SK-N-SH (cell line): ENCODE measurements at regions not wholly inside any gene's neighbourhood (a gene's known extent, or its start where the extent isn't known, plus 50 kb on each side); places are given as distances from the start of the nearest gene placed in this dataset.

Experiments used
- CTCF ChIA-PET: fragments of 300-600, 350-600 bp; formaldehyde crosslinking; extraction: SDS; loops from one replicate; lab custom pipeline; 2021; lab: Yijun Ruan, JAX
- POLR2A ChIA-PET: fragments of 350-600 bp; sonication (Branson Sonifier 250); formaldehyde crosslinking; extraction: SDS; loops from one replicate; lab custom pipeline; 2020; ENCODE audit warnings: antibody characterized with exemption, inconsistent platforms; lab: Yijun Ruan, JAX
- DNase-seq: peaks from one replicate; pipeline ENCODE4 v3.0.0; 2012
- H2AFZ ChIP-seq: fragments of 200-600 bp; sonication (generic); 2 replicates; pipeline ENCODE4 v1.8.1; 2016; ENCODE audit warnings: antibody characterized with exemption, mild to moderate bottlenecking, low read depth
- H3F3A ChIP-seq: fragments of 200-600 bp; sonication (generic); replicated peaks from 2 replicates; pipeline ENCODE3; 2016; ENCODE audit warnings: antibody characterized with exemption, mild to moderate bottlenecking; ENCODE audit not compliant: insufficient read depth
- H3K27ac ChIP-seq, 2 experiments: fragments of 200-500 bp in 1 of 2; fragments of 200-600 bp in 1 of 2; sonication (Bioruptor generic) in 1 of 2; sonication (generic), shearing (Covaris generic) in 1 of 2; 2 replicates each; pipeline versions ENCODE4 v1.5.1 to v1.6.1; 2014 to 2016; ENCODE audit warnings: low read depth in 2 of 2, inconsistent platforms in 1 of 2, low read length in 1 of 2, mild to moderate bottlenecking in 1 of 2, mixed read lengths in 1 of 2
- H3K27me3 ChIP-seq: fragments of 200-600 bp; sonication (generic), shearing (Covaris generic); 2 replicates; pipeline ENCODE4 v1.6.1; 2016; ENCODE audit warnings: mixed run types; ENCODE audit not compliant: insufficient read depth
- H3K36me3 ChIP-seq, 2 experiments: fragments of 200-500 bp in 1 of 2; fragments of 200-600 bp in 1 of 2; sonication (Bioruptor generic) in 1 of 2; sonication (generic) in 1 of 2; replicated peaks in 1 of 2; 2 replicates each; pipeline versions ENCODE3 to v1.5.1; 2014 to 2016; ENCODE audit warnings: low read length in 1 of 2, mild to moderate bottlenecking in 1 of 2; ENCODE audit not compliant: insufficient read depth in 2 of 2, control insufficient read depth in 1 of 2
- H3K4me1 ChIP-seq, 2 experiments: fragments of 200-500 bp in 1 of 2; fragments of 200-600 bp in 1 of 2; sonication (Bioruptor generic) in 1 of 2; sonication (generic), shearing (Covaris generic) in 1 of 2; 2 replicates each; pipeline versions ENCODE4 v1.5.1 to v1.6.1; 2014 to 2016; ENCODE audit warnings: low read depth in 1 of 2, low read length in 1 of 2, mixed run types in 1 of 2; ENCODE audit not compliant: insufficient read depth in 2 of 2, control insufficient read depth in 1 of 2
- H3K4me2 ChIP-seq: fragments of 200-600 bp; sonication (generic), shearing (Covaris generic); 2 replicates; pipeline ENCODE4 v1.6.1; 2017; ENCODE audit warnings: mixed run types
- H3K4me3 ChIP-seq, 2 experiments: fragments of 200-500 bp in 1 of 2; fragments of 200-600 bp in 1 of 2; sonication (Bioruptor generic) in 1 of 2; sonication (generic), shearing (Covaris generic) in 1 of 2; 2 replicates each; pipeline versions ENCODE4 v1.5.1 to v1.8.1; 2014 to 2016; ENCODE audit warnings: low read depth in 2 of 2, inconsistent platforms in 1 of 2, low read length in 1 of 2, mild to moderate bottlenecking in 1 of 2, mixed read lengths in 1 of 2, moderate library complexity in 1 of 2
- H3K79me2 ChIP-seq: fragments of 200-600 bp; sonication (generic); 2 replicates; pipeline ENCODE4 v1.8.1; 2017; ENCODE audit warnings: mild to moderate bottlenecking; ENCODE audit not compliant: insufficient read depth
- H3K9ac ChIP-seq: fragments of 200-600 bp; sonication (generic); 2 replicates; pipeline ENCODE4 v1.6.1; 2017; ENCODE audit warnings: mixed run types
- H3K9me2 ChIP-seq: fragments of 200-600 bp; sonication (generic); 2 replicates; pipeline ENCODE4 v1.6.1; 2017; ENCODE audit warnings: mixed run types
- H3K9me3 ChIP-seq: fragments of 200-600 bp; sonication (generic); 2 replicates; pipeline ENCODE4 v1.6.1; 2017; ENCODE audit warnings: mixed run types, mild to moderate bottlenecking, moderate library complexity
- H4K20me1 ChIP-seq: fragments of 200-600 bp; sonication (generic); 2 replicates; pipeline ENCODE4 v1.6.1; 2017; ENCODE audit warnings: mild to moderate bottlenecking, mixed run types; ENCODE audit not compliant: insufficient read depth
- EP300 ChIP-seq, 2 experiments: IDR thresholded peaks; 2 replicates each; pipeline versions ENCODE4 v1.4.0 to v1.6.1; 2012; ENCODE audit warnings: borderline replicate concordance in 1 of 2, low read depth in 1 of 2, low read length in 1 of 2
- MEF2A ChIP-seq: IDR thresholded peaks from 2 replicates; pipeline ENCODE4 v1.4.0; 2012; ENCODE audit warnings: low read depth, borderline replicate concordance
- POLR2AphosphoS5 ChIP-seq: IDR thresholded peaks from 2 replicates; pipeline ENCODE4 v1.6.1; 2012; ENCODE audit warnings: low read depth, low read length
- RXRA ChIP-seq: IDR thresholded peaks from 2 replicates; pipeline ENCODE4 v1.4.0; 2012; ENCODE audit warnings: low read depth, mild to moderate bottlenecking, borderline replicate concordance
- SMC3 ChIP-seq: IDR thresholded peaks from 2 replicates; pipeline ENCODE4 v1.6.1; 2012; ENCODE audit warnings: low read depth, low read length, improper control_type of control experiment
- TEAD4 ChIP-seq: IDR thresholded peaks from 2 replicates; pipeline ENCODE4 v1.4.0; 2012; ENCODE audit warnings: mild to moderate bottlenecking, borderline replicate concordance; ENCODE audit not compliant: insufficient read depth
- YY1 ChIP-seq: IDR thresholded peaks from 2 replicates; pipeline ENCODE4 v1.4.0; 2012; ENCODE audit warnings: low read depth, mild to moderate bottlenecking
- WGBS: methylation state at CpG from one replicate; pipeline ENCODE4 v1.1.6; 2017; ENCODE audit warnings: low lambda C conversion rate; 5-methylcytosine and 5-hydroxymethylcytosine counted together
- TF ChIP-seq, protein P1 (sequence below): fragments of 150-350 bp; IDR thresholded peaks from 2 replicates; pipeline ENCODE4 v1.6.1; 2016; ENCODE audit warnings: mild to moderate bottlenecking, low read depth, low read length
- TF ChIP-seq, protein P2 (sequence below): IDR thresholded peaks from 2 replicates; pipeline ENCODE4 v1.4.0; 2012; ENCODE audit warnings: low read depth, borderline replicate concordance
- TF ChIP-seq, protein P3 (sequence below): IDR thresholded peaks from 2 replicates; pipeline ENCODE4 v1.4.0; 2012; ENCODE audit warnings: low read depth, borderline replicate concordance
- TF ChIP-seq, protein P4 (sequence below): IDR thresholded peaks from 2 replicates; pipeline ENCODE4; 2012

DNA sequence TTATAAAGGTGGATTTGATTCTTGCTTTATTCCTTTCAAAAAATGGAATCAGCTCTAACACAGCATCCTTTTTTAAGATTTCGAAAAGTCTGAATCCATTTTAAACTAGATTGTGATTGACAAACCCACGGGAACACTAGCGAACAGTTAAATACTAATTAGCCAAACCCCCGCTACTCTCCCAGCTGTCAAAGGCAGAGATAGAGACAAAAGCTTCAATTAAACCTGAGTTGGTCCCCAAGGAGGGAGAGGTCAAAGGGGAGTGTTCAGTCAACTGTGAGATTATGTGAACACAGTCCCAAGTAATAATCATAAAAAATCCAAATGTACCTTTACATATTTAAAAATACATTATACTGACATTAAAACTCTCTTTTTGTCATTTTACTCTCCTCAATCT, 65.7 kb upstream of the TBX20 start:
- Histone ChIP-seq H3K27me3 (no peaks in the 10 kb centered on the region; the same call in 1 of the 2 replicates), H3K36me3 (no peaks in the 10 kb centered on the region), H3K9me3 (peaks cover 4% of the 10 kb centered on the region; the same call in 1 of the 2 replicates), H3F3A (no peaks in the 10 kb centered on the region), H2AFZ (no peak overlapping the region), H3K4me1 (no peaks in the 10 kb centered on the region), H4K20me1 (no peaks in the 10 kb centered on the region), H3K4me3 (no peak overlapping the region), H3K4me2 (no peak overlapping the region), H3K27ac (no peak overlapping the region), H3K79me2 (no peaks in the 10 kb centered on the region), H3K9me2 (no peaks in the 10 kb centered on the region), H3K9ac (no peak overlapping the region)
- 45% methylated on average over 4 of the region's 4 CpGs for WGBS
- no peak for DNase-seq
- ChIA-PET POLR2A (no interaction called here), CTCF (interaction anchor here (1.1 to 1.9 kb wide), 2 partner anchors 20 to 201 kb away, joined by 3 to 7 read pairs; no protein-coding TSS in a partner anchor)
- no peak for TF ChIP-seq SMC3
- TF ChIP-seq RXRA, result no peak
- TF ChIP-seq YY1, result no peak
- no peak for TF ChIP-seq MEF2A

DNA sequence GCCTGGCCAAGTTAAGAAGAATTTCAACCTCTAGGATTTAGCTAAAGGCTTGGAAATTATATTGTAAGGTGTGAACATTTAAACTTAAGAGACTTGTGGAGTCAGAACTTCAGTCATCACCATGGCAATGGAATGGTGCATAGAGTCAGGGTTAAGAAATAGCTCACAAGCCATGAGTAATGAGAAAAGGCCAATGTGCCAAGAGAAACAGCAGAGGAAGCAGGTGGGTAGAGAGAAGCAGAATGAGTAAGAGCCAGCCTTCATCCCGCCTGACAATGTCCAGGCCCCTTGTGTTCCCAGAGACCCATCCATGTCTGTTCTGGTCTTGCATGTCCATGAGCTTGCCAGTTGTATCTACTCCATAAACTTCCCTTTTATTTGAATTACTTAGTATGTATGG, 62.6 kb upstream of the TBX20 start:
- no peaks in the 10 kb centered on the region for H3K4me1 ChIP-seq
- no peak overlapping the region for H3K27ac ChIP-seq
- DNase-seq, result no peak
- H3K9me2 ChIP-seq, result no peaks in the 10 kb centered on the region; the same call in 1 of the 2 replicates
- H3F3A ChIP-seq, result no peaks in the 10 kb centered on the region
- WGBS, result 23% methylated on average over 1 of the region's 1 CpG
- no peaks in the 10 kb centered on the region for H3K79me2 ChIP-seq
- ChIA-PET CTCF (interaction anchor here (0.5 kb wide), 1 partner anchor 43 kb away, joined by 3 read pairs; no protein-coding TSS in a partner anchor), POLR2A (no interaction called here)
- H3K36me3 ChIP-seq, result no peaks in the 10 kb centered on the region
- H3K9ac ChIP-seq, result no peak overlapping the region
- no peaks in the 10 kb centered on the region for H3K9me3 ChIP-seq
- no peaks in the 10 kb centered on the region; the same call in 1 of the 2 replicates for H3K27me3 ChIP-seq
- no peaks in the 10 kb centered on the region for H4K20me1 ChIP-seq
- TF ChIP-seq TEAD4, result no peak
- TF ChIP-seq, protein P1, sequence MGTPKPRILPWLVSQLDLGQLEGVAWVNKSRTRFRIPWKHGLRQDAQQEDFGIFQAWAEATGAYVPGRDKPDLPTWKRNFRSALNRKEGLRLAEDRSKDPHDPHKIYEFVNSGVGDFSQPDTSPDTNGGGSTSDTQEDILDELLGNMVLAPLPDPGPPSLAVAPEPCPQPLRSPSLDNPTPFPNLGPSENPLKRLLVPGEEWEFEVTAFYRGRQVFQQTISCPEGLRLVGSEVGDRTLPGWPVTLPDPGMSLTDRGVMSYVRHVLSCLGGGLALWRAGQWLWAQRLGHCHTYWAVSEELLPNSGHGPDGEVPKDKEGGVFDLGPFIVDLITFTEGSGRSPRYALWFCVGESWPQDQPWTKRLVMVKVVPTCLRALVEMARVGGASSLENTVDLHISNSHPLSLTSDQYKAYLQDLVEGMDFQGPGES, result no peak
- no peak for TF ChIP-seq POLR2AphosphoS5
- TF ChIP-seq SMC3, result no peak
- TF ChIP-seq, protein P2, sequence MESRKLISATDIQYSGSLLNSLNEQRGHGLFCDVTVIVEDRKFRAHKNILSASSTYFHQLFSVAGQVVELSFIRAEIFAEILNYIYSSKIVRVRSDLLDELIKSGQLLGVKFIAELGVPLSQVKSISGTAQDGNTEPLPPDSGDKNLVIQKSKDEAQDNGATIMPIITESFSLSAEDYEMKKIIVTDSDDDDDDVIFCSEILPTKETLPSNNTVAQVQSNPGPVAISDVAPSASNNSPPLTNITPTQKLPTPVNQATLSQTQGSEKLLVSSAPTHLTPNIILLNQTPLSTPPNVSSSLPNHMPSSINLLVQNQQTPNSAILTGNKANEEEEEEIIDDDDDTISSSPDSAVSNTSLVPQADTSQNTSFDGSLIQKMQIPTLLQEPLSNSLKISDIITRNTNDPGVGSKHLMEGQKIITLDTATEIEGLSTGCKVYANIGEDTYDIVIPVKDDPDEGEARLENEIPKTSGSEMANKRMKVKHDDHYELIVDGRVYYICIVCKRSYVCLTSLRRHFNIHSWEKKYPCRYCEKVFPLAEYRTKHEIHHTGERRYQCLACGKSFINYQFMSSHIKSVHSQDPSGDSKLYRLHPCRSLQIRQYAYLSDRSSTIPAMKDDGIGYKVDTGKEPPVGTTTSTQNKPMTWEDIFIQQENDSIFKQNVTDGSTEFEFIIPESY, result no peak
- TF ChIP-seq, protein P3, sequence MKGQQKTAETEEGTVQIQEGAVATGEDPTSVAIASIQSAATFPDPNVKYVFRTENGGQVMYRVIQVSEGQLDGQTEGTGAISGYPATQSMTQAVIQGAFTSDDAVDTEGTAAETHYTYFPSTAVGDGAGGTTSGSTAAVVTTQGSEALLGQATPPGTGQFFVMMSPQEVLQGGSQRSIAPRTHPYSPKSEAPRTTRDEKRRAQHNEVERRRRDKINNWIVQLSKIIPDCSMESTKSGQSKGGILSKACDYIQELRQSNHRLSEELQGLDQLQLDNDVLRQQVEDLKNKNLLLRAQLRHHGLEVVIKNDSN, result no peak
- TF ChIP-seq YY1, result no peak
- no peak for TF ChIP-seq EP300 (IDR thresholded peaks at IDR 0.05; ENCODE audit: borderline replicate concordance in 1 of 2, low read depth in 1 of 2, low read length in 1 of 2)
- TF ChIP-seq, protein P4, sequence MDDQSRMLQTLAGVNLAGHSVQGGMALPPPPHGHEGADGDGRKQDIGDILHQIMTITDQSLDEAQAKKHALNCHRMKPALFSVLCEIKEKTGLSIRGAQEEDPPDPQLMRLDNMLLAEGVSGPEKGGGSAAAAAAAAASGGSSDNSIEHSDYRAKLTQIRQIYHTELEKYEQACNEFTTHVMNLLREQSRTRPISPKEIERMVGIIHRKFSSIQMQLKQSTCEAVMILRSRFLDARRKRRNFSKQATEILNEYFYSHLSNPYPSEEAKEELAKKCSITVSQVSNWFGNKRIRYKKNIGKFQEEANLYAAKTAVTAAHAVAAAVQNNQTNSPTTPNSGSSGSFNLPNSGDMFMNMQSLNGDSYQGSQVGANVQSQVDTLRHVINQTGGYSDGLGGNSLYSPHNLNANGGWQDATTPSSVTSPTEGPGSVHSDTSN, result no peak
- no peak overlapping the region for H3K4me3 ChIP-seq
- H2AFZ ChIP-seq, result no peak overlapping the region
- no peak overlapping the region for H3K4me2 ChIP-seq
